B cell (primary cell): ENCODE measurements at regions not wholly inside any gene's neighbourhood (a gene's known extent, or its start where the extent isn't known, plus 50 kb on each side); places are given as distances from the start of the nearest gene placed in this dataset.

ENCODE experiments used
- ATAC-seq: fragments of 200-7000 bp; cut with Tn5 transposase; one replicate; pipeline ENCODE4 v1.10.0; 2021; ENCODE audit warnings: low read depth, mild to moderate bottlenecking, moderate number of reproducible peaks, moderate library complexity
- CTCF ChIA-PET: fragments of 350-600 bp; sonication (Branson Sonifier 250); formaldehyde crosslinking; loops from one replicate; lab custom pipeline; 2021; ENCODE audit warnings: antibody characterized with exemption, inconsistent platforms; lab: Charles Lee
- POLR2A ChIA-PET: fragments of 350-600 bp; sonication (Branson Sonifier 250); formaldehyde crosslinking; loops from one replicate; lab custom pipeline; 2021; ENCODE audit warnings: antibody characterized with exemption; lab: Charles Lee
- DNase-seq: peaks from one replicate; pipeline ENCODE4 v3.0.0; 2013
- H2AFZ ChIP-seq: 2 replicates; pipeline ENCODE4 v1.6.1; 2012; ENCODE audit warnings: mild to moderate bottlenecking, low read depth, low read length; ENCODE audit not compliant: insufficient read depth, poor library complexity, severe bottlenecking
- H3K27ac ChIP-seq, 2 donors: 1 replicate in 1 of 2; 2 replicates in 1 of 2; pipeline ENCODE4 v1.5.1; 2012 to 2013; ENCODE audit warnings: low read length in 2 of 2, mild to moderate bottlenecking in 2 of 2, moderate library complexity in 1 of 2
- H3K27me3 ChIP-seq, 4 experiments: fragments of 200-600 bp in 1 of 4; sonication (generic) in 1 of 4; replicated peaks in 1 of 4; 1 replicate in 2 of 4; 2 replicates in 2 of 4; pipeline versions ENCODE4 v1.6.1 to v1.7.0; 2013 to 2016; ENCODE audit warnings: low read length in 3 of 4, mild to moderate bottlenecking in 2 of 4, mixed read lengths in 1 of 4, moderate library complexity in 1 of 4; ENCODE audit not compliant: insufficient read depth in 4 of 4, control insufficient read depth in 3 of 4; ENCODE audit errors: control extremely low read depth in 1 of 4
- H3K36me3 ChIP-seq, 2 experiments: replicated peaks in 1 of 2; 1 replicate in 1 of 2; 2 replicates in 1 of 2; pipeline versions ENCODE4 v1.6.1 to v1.7.1; 2013; ENCODE audit warnings: low read length in 1 of 2; ENCODE audit not compliant: insufficient read depth in 2 of 2, control insufficient read depth in 1 of 2; ENCODE audit errors: control extremely low read depth in 1 of 2, extremely low read depth in 1 of 2
- H3K4me1 ChIP-seq, 2 donors: fragments of 200-600 bp in 1 of 2; sonication (generic) in 1 of 2; 1 replicate in 1 of 2; 2 replicates in 1 of 2; pipeline versions ENCODE4 v1.5.1 to v1.6.1; 2013 to 2017; ENCODE audit warnings: low read length in 2 of 2; ENCODE audit not compliant: control insufficient read depth in 2 of 2, insufficient read depth in 2 of 2
- H3K4me2 ChIP-seq: replicated peaks from 2 replicates; pipeline ENCODE3; 2012; ENCODE audit warnings: mild to moderate bottlenecking, low read depth, low read length; ENCODE audit not compliant: poor library complexity, severe bottlenecking
- H3K4me3 ChIP-seq, 5 experiments: fragments of 200-600 bp in 1 of 5; sonication (generic) in 1 of 5; 1 replicate in 3 of 5; 2 replicates in 2 of 5; pipeline versions ENCODE4 v1.5.1 to v1.7.0; 2011 to 2016; ENCODE audit warnings: low read length in 4 of 5, mild to moderate bottlenecking in 4 of 5, low read depth in 2 of 5, control low read depth in 1 of 5, moderate library complexity in 1 of 5; ENCODE audit not compliant: insufficient read depth in 1 of 5; ENCODE audit errors: control extremely low read depth in 1 of 5, extremely low read depth in 1 of 5
- H3K79me2 ChIP-seq: fragments of 200-600 bp; sonication (generic); one replicate; pipeline ENCODE4 v1.6.0; 2016; ENCODE audit warnings: low read length; ENCODE audit not compliant: control insufficient read depth, insufficient read depth
- H3K9ac ChIP-seq: fragments of 200-600 bp; sonication (generic); 2 replicates; pipeline ENCODE4 v1.6.1; 2017; ENCODE audit warnings: mild to moderate bottlenecking, low read length, moderate library complexity
- H3K9me3 ChIP-seq, 3 donors: one replicate each; pipeline versions ENCODE4 v1.6.1 to v1.7.1; 2013; ENCODE audit warnings: low read length in 2 of 3; ENCODE audit not compliant: control insufficient read depth in 2 of 3, insufficient read depth in 1 of 3; ENCODE audit errors: control extremely low read depth in 1 of 3
- H4K20me1 ChIP-seq: 2 replicates; pipeline ENCODE4 v1.6.0; 2012; ENCODE audit warnings: mild to moderate bottlenecking, low read length; ENCODE audit not compliant: insufficient read depth, control insufficient read depth, poor library complexity, severe bottlenecking
- H3K27ac Mint-ChIP-seq: one replicate; pipeline ENCODE4 v1.8.0; 2021; ENCODE audit warnings: mixed read lengths
- H3K27me3 Mint-ChIP-seq: one replicate; pipeline ENCODE4 v1.8.0; 2021; ENCODE audit warnings: mixed read lengths
- H3K4me1 Mint-ChIP-seq: one replicate; pipeline ENCODE4 v1.8.0; 2021; ENCODE audit warnings: mixed read lengths
- H3K4me3 Mint-ChIP-seq: one replicate; pipeline ENCODE4 v1.8.0; 2021; ENCODE audit warnings: mixed read lengths
- H3K9me3 Mint-ChIP-seq: one replicate; pipeline ENCODE4 v1.8.0; 2022; ENCODE audit warnings: mixed read lengths; ENCODE audit not compliant: insufficient read depth
- CTCF ChIP-seq: fragments of 200-600 bp; IDR thresholded peaks from one replicate; pipeline ENCODE4 v1.8.0; 2022; ENCODE audit warnings: antibody characterized with exemption, mild to moderate bottlenecking
- EZH2 ChIP-seq: IDR thresholded peaks from 2 replicates; pipeline ENCODE4 v1.6.1; 2012; ENCODE audit warnings: borderline replicate concordance, low read depth, mild to moderate bottlenecking, moderate library complexity, low read length; ENCODE audit not compliant: insufficient read depth, poor library complexity, severe bottlenecking
- WGBS: methylation state at CpG from one replicate; pipeline ENCODE4 v1.1.5; 2013; ENCODE audit warnings: missing lambda C conversion rate; ENCODE audit not compliant: insufficient coverage; 5-methylcytosine and 5-hydroxymethylcytosine counted together
- intact Hi-C: fragments of 100-400 bp; cut with micrococcal nuclease; formaldehyde crosslinking; loops from one replicate; pipeline ENCODE4 v1.10.0; 2022

GRCh38 chr3:124115279-124115678 is 123.4 kb upstream of the ROPN1 start:
- Histone ChIP-seq H3K79me2 (no peaks in the 10 kb centered on the region), H3K4me1 (no peaks in the 10 kb centered on the region)

GRCh38 chr3:124115956-124116355 is 124.0 kb upstream of the ROPN1 start:
- no peak overlapping the region for H2AFZ ChIP-seq
- H3K9me3 ChIP-seq = no peaks in the 10 kb centered on the region
- intact Hi-C loops = no loop called here
- no peak overlapping the region for H3K4me3 Mint-ChIP-seq
- CTCF ChIA-PET = no interaction called here
- H3K36me3 ChIP-seq = no peaks in the 10 kb centered on the region
- peaks cover 36% of the 10 kb centered on the region for H3K27me3 Mint-ChIP-seq
- TF ChIP-seq CTCF (no peak), EZH2 (no peak)
- no CpG with 5 or more reads among the region's 1 CpG for WGBS
- H3K4me3 ChIP-seq = no peak overlapping the region
- DNase-seq (no peak), ATAC-seq (no peak)
- no peaks in the 10 kb centered on the region for H3K79me2 ChIP-seq
- no peaks in the 10 kb centered on the region for H3K9me3 Mint-ChIP-seq
- no peaks in the 10 kb centered on the region for H3K4me1 ChIP-seq
- H3K9ac ChIP-seq = no peak overlapping the region
- no peak overlapping the region for H3K4me2 ChIP-seq
- H4K20me1 ChIP-seq = no peaks in the 10 kb centered on the region
- POLR2A ChIA-PET = no interaction called here
- H3K27me3 ChIP-seq = peaks cover 0 to 6% (median 1%) of the 10 kb centered on the region in 4 experiments
- no peaks in the 10 kb centered on the region for H3K4me1 Mint-ChIP-seq
- no peak overlapping the region for H3K27ac Mint-ChIP-seq
- H3K27ac ChIP-seq = no peak overlapping the region

More at GRCh38 chr3:124115279-124115678, 123.4 kb upstream of the ROPN1 start:
- DNase-seq = no peak
- ChIA-PET POLR2A (no interaction called here), CTCF (no interaction called here)
- no peaks in the 10 kb centered on the region for H4K20me1 ChIP-seq
- no peak overlapping the region for H2AFZ ChIP-seq
- H3K9me3 ChIP-seq = no peaks in the 10 kb centered on the region
- H3K27ac ChIP-seq = no peak overlapping the region
- peaks cover 0 to 6% (median 1%) of the 10 kb centered on the region in 4 experiments for H3K27me3 ChIP-seq
- no peak overlapping the region for H3K9ac ChIP-seq
- H3K4me2 ChIP-seq = no peak overlapping the region
- WGBS = no CpG with 5 or more reads among the region's 6 CpGs
- Mint-ChIP-seq H3K9me3 (no peaks in the 10 kb centered on the region), H3K27ac (no peak overlapping the region), H3K4me3 (no peak overlapping the region), H3K4me1 (no peaks in the 10 kb centered on the region), H3K27me3 (peaks cover 34% of the 10 kb centered on the region)
- intact Hi-C loops = no loop called here
- no peaks in the 10 kb centered on the region for H3K36me3 ChIP-seq
- TF ChIP-seq EZH2 (no peak), CTCF (no peak)
- no peak for ATAC-seq
- H3K4me3 ChIP-seq = no peak overlapping the region
